ENCODE measurements at regions not wholly inside any gene's neighbourhood (a gene's known extent, or its start where the extent isn't known, plus 50 kb on each side); places are given as distances from the start of the nearest gene placed in this dataset.
A peak's percentile ranks its signal among the peaks of the same experiment; 100 is the strongest.

GRCh38 chr4:27666943-27667342, 806.3 kb downstream of the STIM2 start:
- intact Hi-C loops (cut with micrococcal nuclease; ENCODE audit: unreplicated experiment), result loop anchor here (10.0 kb wide), 1 partner anchor 622 kb away; no protein-coding TSS in a partner anchor
- no peaks in the 10 kb centered on the region for H3K9me3 ChIP-seq (ENCODE audit: control insufficient read depth, insufficient read depth, low read depth, low read length)
- in situ Hi-C loops (cut with HindIII; ENCODE audit: low pct_unique_long_range_greater_than_20kb, low sequenced_read_pairs), result no loop called here
- no peaks in the 10 kb centered on the region for H3K36me3 ChIP-seq (ENCODE audit: control insufficient read depth, insufficient read depth, low read length)
- no peak overlapping the region for H3K4me3 ChIP-seq (ENCODE audit: low read depth in 2 of 2, low read length in 2 of 2)
- H3K27me3 ChIP-seq (ENCODE audit: control insufficient read depth, insufficient read depth, low read length), result no peaks in the 10 kb centered on the region
- ATAC-seq (no peak), DNase-seq (ENCODE audit: low read depth, low spot score) (no peak)
- TF ChIP-seq TCF7L2 (IDR thresholded peaks at IDR 0.05; ENCODE audit: low read depth, low read length) (no peak), REST (IDR thresholded peaks at IDR 0.05; ENCODE audit: insufficient read depth in 1 of 2, low read depth in 2 of 2, low read length in 1 of 2) (no peak), SIN3A (IDR thresholded peaks at IDR 0.05; ENCODE audit: borderline replicate concordance, insufficient read depth, low read depth, low read length) (no peak), CTCF (IDR thresholded peaks at IDR 0.05) (peak; percentile 23; the same call in 1 of the 2 replicates), POLR2AphosphoS5 (IDR thresholded peaks at IDR 0.05; ENCODE audit: low read depth, low read length) (no peak)
- BruUV-seq (replicated peaks), result no TSS peak
- ChIA-PET POLR2A (no interaction called here), CTCF (no interaction called here)
- no peak overlapping the region for H3K27ac ChIP-seq (ENCODE audit: low read length)
- no peaks in the 10 kb centered on the region for H3K4me1 ChIP-seq (ENCODE audit: control insufficient read depth, insufficient read depth, low read length)

- POLR2A ChIA-PET, result no interaction called here
- intact Hi-C loops (cut with micrococcal nuclease; ENCODE audit: unreplicated experiment) (loop anchor here (10.0 kb wide), 1 partner anchor 623 kb away; no protein-coding TSS in a partner anchor), in situ Hi-C loops (cut with HindIII; ENCODE audit: low pct_unique_long_range_greater_than_20kb, low sequenced_read_pairs) (no loop called here)
- Histone ChIP-seq H3K27ac (ENCODE audit: low read length) (no peak overlapping the region), H3K4me3 (ENCODE audit: low read depth in 2 of 2, low read length in 2 of 2) (no peak overlapping the region), H3K27me3 (ENCODE audit: control insufficient read depth, insufficient read depth, low read length) (no peaks in the 10 kb centered on the region), H3K36me3 (ENCODE audit: control insufficient read depth, insufficient read depth, low read length) (no peaks in the 10 kb centered on the region), H3K4me1 (ENCODE audit: control insufficient read depth, insufficient read depth, low read length) (no peaks in the 10 kb centered on the region), H3K9me3 (ENCODE audit: control insufficient read depth, insufficient read depth, low read depth, low read length) (no peaks in the 10 kb centered on the region)
- TF ChIP-seq CTCF (IDR thresholded peaks at IDR 0.05), result no peak
- TF ChIP-seq TCF7L2 (IDR thresholded peaks at IDR 0.05; ENCODE audit: low read depth, low read length), result no peak
- TF ChIP-seq SIN3A (IDR thresholded peaks at IDR 0.05; ENCODE audit: borderline replicate concordance, insufficient read depth, low read depth, low read length), result no peak
- TF ChIP-seq REST (IDR thresholded peaks at IDR 0.05; ENCODE audit: insufficient read depth in 1 of 2, low read depth in 2 of 2, low read length in 1 of 2), result no peak
- TF ChIP-seq POLR2AphosphoS5 (IDR thresholded peaks at IDR 0.05; ENCODE audit: low read depth, low read length), result no peak
- CTCF ChIA-PET, result no interaction called here
- ATAC-seq (no peak), DNase-seq (ENCODE audit: low read depth, low spot score) (no peak)
- BruUV-seq (replicated peaks), result no TSS peak
Observed at GRCh38 chr4:27668001-27668400, 807.4 kb downstream of the STIM2 start.

Measured in Panc1 (cell line).